Tibial nerve (tissue), 4 donors: ENCODE measurements at regions not wholly inside any gene's neighbourhood (a gene's known extent, or its start where the extent isn't known, plus 50 kb on each side); places are given as distances from the start of the nearest gene placed in this dataset.

Experiments used
- CTCF ChIP-seq, 5 experiments: fragments of 200-600 bp in 3 of 5; fragments of 450-650 bp in 2 of 5; sonication (generic) in 3 of 5; IDR thresholded peaks; one replicate each; pipeline ENCODE4 v1.5.1; 2016 to 2019; ENCODE audit warnings: antibody characterized with exemption in 5 of 5, mild to moderate bottlenecking in 3 of 5, moderate library complexity in 2 of 5
- EP300 ChIP-seq, 2 donors: sonication (generic); formaldehyde crosslinking; IDR thresholded peaks; one replicate each; pipeline ENCODE4 v1.6.1; 2017; ENCODE audit warnings: antibody characterized with exemption in 2 of 2, mild to moderate bottlenecking in 1 of 2

- no peak for TF ChIP-seq CTCF (IDR thresholded peaks at IDR 0.05)
- TF ChIP-seq EP300 (IDR thresholded peaks at IDR 0.05), result no peak
These were observed 452.3 kb downstream of the GALR1 start for GRCh38 chr18:77701977-77702376.
